OCI-LY7 (cell line): ENCODE measurements at regions not wholly inside any gene's neighbourhood (a gene's known extent, or its start where the extent isn't known, plus 50 kb on each side); places are given as distances from the start of the nearest gene placed in this dataset.

Experiments used
- BruUV-seq: library from RNA; stranded (reverse); fragments of 400-500 nt; replicated peaks from 2 replicates; lab custom pipeline; 2021; lab: Mats Ljungman, UMichigan
- CTCF ChIA-PET: fragments of 300-600 bp; sonication (Branson Sonifier 250); formaldehyde crosslinking; loops from one replicate; lab custom pipeline; 2022; ENCODE audit warnings: antibody characterized with exemption; ENCODE audit not compliant: unreplicated experiment; lab: Charles Lee
- POLR2A ChIA-PET: fragments of 300-600 bp; sonication (Branson Sonifier 250); formaldehyde crosslinking; loops from one replicate; lab custom pipeline; 2022; ENCODE audit warnings: antibody characterized with exemption; lab: Charles Lee
- DNase-seq: peaks from one replicate; pipeline ENCODE4 v3.0.0-alpha.2; 2015; ENCODE audit warnings: low spot score
- H2AFZ ChIP-seq: fragments of 200-600 bp; sonication (generic), shearing (Covaris generic); 2 replicates; pipeline ENCODE4 v1.6.1; 2014; ENCODE audit warnings: mild to moderate bottlenecking, antibody characterized with exemption, low read length, moderate library complexity
- H3K27ac ChIP-seq: fragments of 200-600 bp; sonication (generic); 2 replicates; pipeline ENCODE4 v1.5.1; 2014; ENCODE audit warnings: mixed run types, low read depth, mild to moderate bottlenecking, moderate library complexity, low read length, inconsistent platforms; ENCODE audit not compliant: poor library complexity, severe bottlenecking
- H3K36me3 ChIP-seq: fragments of 200-600 bp; sonication (generic); 2 replicates; pipeline ENCODE4 v1.6.1; 2014; ENCODE audit warnings: mild to moderate bottlenecking, antibody characterized with exemption, low read length, moderate library complexity, mixed read lengths; ENCODE audit not compliant: insufficient read depth
- H3K4me1 ChIP-seq: fragments of 200-600 bp; sonication (generic); 2 replicates; pipeline ENCODE4 v1.5.1; 2014; ENCODE audit warnings: mild to moderate bottlenecking, low read length; ENCODE audit not compliant: insufficient read depth, poor library complexity, severe bottlenecking
- H3K4me2 ChIP-seq: fragments of 200-600 bp; sonication (generic); 2 replicates; pipeline ENCODE4 v1.6.1; 2014; ENCODE audit warnings: mild to moderate bottlenecking, low read length
- H3K4me3 ChIP-seq: fragments of 200-600 bp; sonication (generic); 2 replicates; pipeline ENCODE4 v1.5.1; 2014; ENCODE audit warnings: mild to moderate bottlenecking, low read depth, low read length; ENCODE audit not compliant: poor library complexity, severe bottlenecking
- H3K79me2 ChIP-seq: fragments of 200-600 bp; sonication (generic); 2 replicates; pipeline ENCODE4 v1.6.1; 2016; ENCODE audit warnings: low read depth, mild to moderate bottlenecking, low read length, moderate library complexity, mixed read lengths; ENCODE audit not compliant: insufficient read depth
- H3K9me2 ChIP-seq: fragments of 200-600 bp; sonication (generic); 2 replicates; pipeline ENCODE4 v1.6.1; 2016; ENCODE audit warnings: mild to moderate bottlenecking, low read length, mixed read lengths; ENCODE audit not compliant: insufficient read depth
- H3K9me3 ChIP-seq: fragments of 200-600 bp; sonication (generic); 2 replicates; pipeline ENCODE4 v1.6.1; 2014; ENCODE audit warnings: mild to moderate bottlenecking, mixed run types, low read length, mixed read lengths
- H4K20me1 ChIP-seq: fragments of 200-600 bp; sonication (generic); 2 replicates; pipeline ENCODE4 v1.6.1; 2014; ENCODE audit warnings: mild to moderate bottlenecking, antibody characterized with exemption, low read length, moderate library complexity, mixed read lengths; ENCODE audit not compliant: insufficient read depth
- EZH2phosphoT487 ChIP-seq: fragments of 200-600 bp; sonication (generic); IDR thresholded peaks from 2 replicates; pipeline ENCODE4 v1.6.1; 2018; ENCODE audit warnings: low read depth, borderline replicate concordance, mild to moderate bottlenecking, mixed run types, antibody characterized with exemption, low read length, moderate library complexity, mixed read lengths
- intact Hi-C: fragments of 100-400 bp; cut with micrococcal nuclease; formaldehyde crosslinking; loops from one replicate; pipeline ENCODE4 v1.10.0; 2022; ENCODE audit not compliant: unreplicated experiment
- TF ChIP-seq, protein P1 (sequence below): fragments of 200-600 bp; sonication (generic); conservative IDR thresholded peaks from 2 replicates; pipeline ENCODE4 v1.5.1; 2014; ENCODE audit warnings: mild to moderate bottlenecking, antibody characterized with exemption, low read length, moderate library complexity, mixed read lengths

- Histone ChIP-seq H4K20me1 (no peaks in the 10 kb centered on the region), H3K36me3 (no peaks in the 10 kb centered on the region), H3K9me2 (no peaks in the 10 kb centered on the region), H3K79me2 (no peaks in the 10 kb centered on the region), H2AFZ (no peak overlapping the region), H3K4me3 (no peak overlapping the region), H3K4me1 (no peaks in the 10 kb centered on the region), H3K9me3 (no peaks in the 10 kb centered on the region), H3K27ac (no peak overlapping the region), H3K4me2 (no peak overlapping the region)
- TF ChIP-seq, protein P1, sequence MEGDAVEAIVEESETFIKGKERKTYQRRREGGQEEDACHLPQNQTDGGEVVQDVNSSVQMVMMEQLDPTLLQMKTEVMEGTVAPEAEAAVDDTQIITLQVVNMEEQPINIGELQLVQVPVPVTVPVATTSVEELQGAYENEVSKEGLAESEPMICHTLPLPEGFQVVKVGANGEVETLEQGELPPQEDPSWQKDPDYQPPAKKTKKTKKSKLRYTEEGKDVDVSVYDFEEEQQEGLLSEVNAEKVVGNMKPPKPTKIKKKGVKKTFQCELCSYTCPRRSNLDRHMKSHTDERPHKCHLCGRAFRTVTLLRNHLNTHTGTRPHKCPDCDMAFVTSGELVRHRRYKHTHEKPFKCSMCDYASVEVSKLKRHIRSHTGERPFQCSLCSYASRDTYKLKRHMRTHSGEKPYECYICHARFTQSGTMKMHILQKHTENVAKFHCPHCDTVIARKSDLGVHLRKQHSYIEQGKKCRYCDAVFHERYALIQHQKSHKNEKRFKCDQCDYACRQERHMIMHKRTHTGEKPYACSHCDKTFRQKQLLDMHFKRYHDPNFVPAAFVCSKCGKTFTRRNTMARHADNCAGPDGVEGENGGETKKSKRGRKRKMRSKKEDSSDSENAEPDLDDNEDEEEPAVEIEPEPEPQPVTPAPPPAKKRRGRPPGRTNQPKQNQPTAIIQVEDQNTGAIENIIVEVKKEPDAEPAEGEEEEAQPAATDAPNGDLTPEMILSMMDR, result no peak
- TF ChIP-seq EZH2phosphoT487, result no peak
- CTCF ChIA-PET, result no interaction called here
- no TSS peak for BruUV-seq
- intact Hi-C loops, result no loop called here
- DNase-seq, result no peak
- POLR2A ChIA-PET, result no interaction called here
Measured at GRCh38 chr4:130851932-130852331, 1756.0 kb downstream of the C4orf33 start.

GRCh38 chr4:130855533-130855932, 1759.6 kb downstream of the C4orf33 start:
- no peaks in the 10 kb centered on the region for H3K36me3 ChIP-seq
- H3K27ac ChIP-seq, result no peak overlapping the region
- CTCF ChIA-PET, result no interaction called here
- intact Hi-C loops, result no loop called here
- no peak overlapping the region for H2AFZ ChIP-seq
- no TSS peak for BruUV-seq
- H3K9me2 ChIP-seq, result no peaks in the 10 kb centered on the region
- POLR2A ChIA-PET, result interaction anchor here (0.6 to 1.2 kb wide), 2 partner anchors 148 to 150 kb away, joined by 3 read pairs; no protein-coding TSS in a partner anchor
- no peak overlapping the region for H3K4me3 ChIP-seq
- H4K20me1 ChIP-seq, result no peaks in the 10 kb centered on the region
- TF ChIP-seq, protein P1, result no peak
- TF ChIP-seq EZH2phosphoT487, result no peak
- H3K4me1 ChIP-seq, result no peaks in the 10 kb centered on the region
- H3K79me2 ChIP-seq, result no peaks in the 10 kb centered on the region
- no peak overlapping the region for H3K4me2 ChIP-seq
- H3K9me3 ChIP-seq, result no peaks in the 10 kb centered on the region
- no peak for DNase-seq

DNA sequence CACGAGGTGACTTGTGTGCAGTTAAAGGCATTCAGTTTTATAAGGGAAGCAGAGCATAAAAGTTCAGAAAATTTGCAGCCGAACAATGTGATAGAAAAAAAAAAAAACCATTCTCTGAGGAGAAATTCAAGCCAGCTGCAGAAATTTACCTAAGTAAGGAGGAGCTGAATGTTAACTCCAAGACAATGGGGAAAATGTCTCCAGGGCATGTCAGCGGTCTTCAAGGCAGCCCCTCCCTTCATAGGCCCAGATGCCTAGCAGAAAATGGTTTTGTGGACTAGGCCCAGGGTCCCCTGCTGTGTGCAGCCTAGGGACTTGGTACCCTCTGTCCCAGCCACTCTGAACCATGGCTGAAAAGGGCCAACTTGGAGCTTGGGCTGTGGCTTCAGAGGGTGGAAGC, 1764.0 kb downstream of the C4orf33 start:
- H3K4me1 ChIP-seq, result no peaks in the 10 kb centered on the region
- no peaks in the 10 kb centered on the region for H3K36me3 ChIP-seq
- no peaks in the 10 kb centered on the region for H3K9me3 ChIP-seq
- BruUV-seq, result no TSS peak
- intact Hi-C loops, result no loop called here
- no peak overlapping the region for H3K27ac ChIP-seq
- DNase-seq, result no peak
- H3K4me2 ChIP-seq, result no peak overlapping the region
- ChIA-PET POLR2A (no interaction called here), CTCF (no interaction called here)
- H3K4me3 ChIP-seq, result no peak overlapping the region
- no peaks in the 10 kb centered on the region for H3K9me2 ChIP-seq
- no peak overlapping the region for H2AFZ ChIP-seq
- TF ChIP-seq, protein P1, result no peak
- TF ChIP-seq EZH2phosphoT487, result no peak
- H4K20me1 ChIP-seq, result no peaks in the 10 kb centered on the region
- H3K79me2 ChIP-seq, result no peaks in the 10 kb centered on the region
